Psoas muscle (tissue), 7 donors: ENCODE measurements at regions not wholly inside any gene's neighbourhood (a gene's known extent, or its start where the extent isn't known, plus 50 kb on each side); places are given as distances from the start of the nearest gene placed in this dataset.

ENCODE experiments used
- ATAC-seq, 4 donors: fragments of 200-7000 bp; cut with Tn5 transposase; one replicate each; pipeline ENCODE4 v1.9.1; 2020; ENCODE audit warnings: moderate library complexity in 3 of 4, mild to moderate bottlenecking in 2 of 4
- DNase-seq, 2 donors: peaks; one replicate each; pipeline ENCODE4 v3.0.0-alpha.2; 2020
- H3K27ac ChIP-seq: fragments of 200-600 bp; one replicate; pipeline ENCODE4 v1.8.0; 2022
- H3K27me3 ChIP-seq, 3 donors: fragments of 200-600 bp in 1 of 3; one replicate each; pipeline versions ENCODE4 v1.6.1 to v1.8.0; 2013 to 2022; ENCODE audit warnings: low read length in 2 of 3, mild to moderate bottlenecking in 2 of 3, moderate library complexity in 1 of 3; ENCODE audit not compliant: insufficient read depth in 3 of 3
- H3K36me3 ChIP-seq, 2 donors: fragments of 200-600 bp in 1 of 2; one replicate each; pipeline versions ENCODE4 v1.6.1 to v1.8.0; 2013 to 2022; ENCODE audit warnings: low read depth in 1 of 2, mild to moderate bottlenecking in 1 of 2, moderate library complexity in 1 of 2; ENCODE audit not compliant: insufficient read depth in 1 of 2
- H3K4me1 ChIP-seq: fragments of 200-600 bp; one replicate; pipeline ENCODE4 v1.8.0; 2022
- H3K4me3 ChIP-seq: fragments of 200-600 bp; one replicate; pipeline ENCODE4 v1.8.0; 2022; ENCODE audit warnings: mild to moderate bottlenecking
- H3K9me3 ChIP-seq: fragments of 200-600 bp; one replicate; pipeline ENCODE4 v1.8.0; 2022
- CTCF ChIP-seq: fragments of 200-600 bp; IDR thresholded peaks from one replicate; pipeline ENCODE4 v1.8.0; 2022; ENCODE audit warnings: antibody characterized with exemption
- WGBS, 3 donors: extraction: QIAGEN DNeasy Blood & Tissue Kit; methylation state at CpG; one replicate each; pipeline versions ENCODE4 v1.1.6 to v1.1.7; 2013; 5-methylcytosine and 5-hydroxymethylcytosine counted together
- intact Hi-C, 2 donors: fragments of 100-400 bp; cut with DNase I; formaldehyde crosslinking; loops; one replicate each; pipeline versions ENCODE4 v1.11.0 to v1.14.2; 2022
- donor health status: healthy with polysubstance abuse.
- donor health status: DM: no; HTN: no; CAD: no; lungs with moderate emphysema.
- donor health status: Bipolar disorder and iron deficiency.
- donor health status: healthy.
- donor health status: DM: yes; HTN: yes; CAD: no.
- donor health status: DM: no; HTN: no; CAD: no.
- donor health status: DM: yes; HTN: yes; CAD: no.

GRCh38 chr6:55678330-55679224 is 99.6 kb upstream of the HMGCLL1 start:
- H3K4me1 ChIP-seq, result no peaks in the 10 kb centered on the region
- H3K27ac ChIP-seq, result no peak overlapping the region
- no peak for TF ChIP-seq CTCF
- DNase-seq (no peak), ATAC-seq (no peak)
- intact Hi-C loops, result no loop called here
- no peaks in the 10 kb centered on the region for H3K27me3 ChIP-seq
- WGBS, 3 donors, result 60 to 66% (median 66%) methylated on average over 8 of the region's 8 CpGs
- H3K4me3 ChIP-seq, result no peak overlapping the region
- no peaks in the 10 kb centered on the region for H3K36me3 ChIP-seq
- no peaks in the 10 kb centered on the region for H3K9me3 ChIP-seq

- TF ChIP-seq CTCF, result no peak
- no peaks in the 10 kb centered on the region for H3K27me3 ChIP-seq
Observed at GRCh38 chr6:55676736-55677135, 97.7 kb upstream of the HMGCLL1 start.

GRCh38 chr6:55675941-55676340 is 96.9 kb upstream of the HMGCLL1 start:
- TF ChIP-seq CTCF, result no peak
- Histone ChIP-seq H3K4me1 (no peaks in the 10 kb centered on the region), H3K4me3 (no peak overlapping the region), H3K27ac (no peak overlapping the region), H3K36me3 (no peaks in the 10 kb centered on the region), H3K27me3 (no peaks in the 10 kb centered on the region), H3K9me3 (no peaks in the 10 kb centered on the region)
- intact Hi-C loops, result no loop called here
- DNase-seq, result no peak
- ATAC-seq, result no peak

More at GRCh38 chr6:55676736-55677135, 97.7 kb upstream of the HMGCLL1 start:
- 92 to 96% (median 93%) methylated on average over 5 of the region's 5 CpGs for WGBS, 3 donors
- intact Hi-C loops, result no loop called here
- Histone ChIP-seq H3K27ac (no peak overlapping the region), H3K36me3 (no peaks in the 10 kb centered on the region), H3K4me3 (no peak overlapping the region), H3K9me3 (no peaks in the 10 kb centered on the region), H3K4me1 (no peaks in the 10 kb centered on the region)
- ATAC-seq (no peak), DNase-seq (no peak)

GRCh38 chr6:55674672-55675071 is 95.7 kb upstream of the HMGCLL1 start:
- intact Hi-C loops, result no loop called here

More at GRCh38 chr6:55674672-55675071, 95.7 kb upstream of the HMGCLL1 start:
- Histone ChIP-seq H3K9me3 (no peaks in the 10 kb centered on the region), H3K36me3 (no peaks in the 10 kb centered on the region), H3K27ac (no peak overlapping the region), H3K4me1 (no peaks in the 10 kb centered on the region), H3K27me3 (no peaks in the 10 kb centered on the region), H3K4me3 (no peak overlapping the region)
- WGBS, 3 donors, result 0 to 17% (median 8%) methylated on average over 1 of the region's 1 CpG
- TF ChIP-seq CTCF, result no peak
- no peak for ATAC-seq
- no peak for DNase-seq
